ENCODE measurements at regions not wholly inside any gene's neighbourhood (a gene's known extent, or its start where the extent isn't known, plus 50 kb on each side); places are given as distances from the start of the nearest gene placed in this dataset.

- TF ChIP-seq POLR2A (IDR thresholded peaks at IDR 0.05) (no peak), CTCF (IDR thresholded peaks at IDR 0.05) (no peak)
These were observed 144.2 kb upstream of the OTOS start for GRCh38 chr2:240284503-240285259.
